Ovary (tissue), 7 donors: ENCODE measurements at regions not wholly inside any gene's neighbourhood (a gene's known extent, or its start where the extent isn't known, plus 50 kb on each side); places are given as distances from the start of the nearest gene placed in this dataset.

Experiments
- DNase-seq, 5 donors: peaks; one replicate each; pipeline ENCODE4 v3.0.0-alpha.2; 2019 to 2020
- H3K27ac ChIP-seq, 2 donors: fragments of 200-600 bp; one replicate each; pipeline versions ENCODE4 v1.5.1 to v1.8.0; 2019 to 2022
- H3K27me3 ChIP-seq: fragments of 200-600 bp; one replicate; pipeline ENCODE4 v1.8.0; 2022
- H3K36me3 ChIP-seq: fragments of 200-600 bp; sonication (generic); one replicate; pipeline ENCODE4 v1.5.1; 2019
- H3K4me1 ChIP-seq: one replicate; pipeline ENCODE4 v1.8.1; 2013; ENCODE audit warnings: mild to moderate bottlenecking, moderate library complexity; ENCODE audit not compliant: insufficient read depth
- H3K4me3 ChIP-seq: fragments of 200-600 bp; sonication (generic); one replicate; pipeline ENCODE4 v1.5.1; 2017
- H3K9me3 ChIP-seq, 2 donors: fragments of 200-600 bp in 1 of 2; sonication (generic) in 1 of 2; one replicate each; pipeline versions ENCODE4 v1.5.1 to v1.8.1; 2013 to 2019; ENCODE audit warnings: mild to moderate bottlenecking in 1 of 2, moderate library complexity in 1 of 2
- CTCF ChIP-seq, 3 donors: fragments of 450-650 bp in 2 of 3; fragments of 200-600 bp in 1 of 3; IDR thresholded peaks; one replicate each; pipeline versions ENCODE4 v1.5.1 to v1.8.0; 2016 to 2022; ENCODE audit warnings: antibody characterized with exemption in 3 of 3, mild to moderate bottlenecking in 1 of 3
- EP300 ChIP-seq: sonication (generic); formaldehyde crosslinking; IDR thresholded peaks from one replicate; pipeline ENCODE4 v1.6.1; 2017; ENCODE audit warnings: antibody characterized with exemption
- POLR2A ChIP-seq: fragments of 450-650 bp; IDR thresholded peaks from one replicate; pipeline ENCODE4 v1.6.1; 2017; ENCODE audit warnings: antibody characterized with exemption, mild to moderate bottlenecking, moderate library complexity
- WGBS, 3 donors: extraction: QIAGEN DNeasy Blood & Tissue Kit in 1 of 3; methylation state at CpG; one replicate each; pipeline versions ENCODE4 v1.1.5 to v1.1.7; 2013 to 2017; 5-methylcytosine and 5-hydroxymethylcytosine counted together
- intact Hi-C, 4 donors: fragments of 100-400 bp; cut with DNase I; formaldehyde crosslinking; loops; one replicate each; pipeline versions ENCODE4 v1.11.0 to v1.15.1; 2022 to 2023
- donor health status: DM: no; HTN: no; CAD: no; lungs with moderate emphysema.
- donor health status: DM: no; HTN: no; CAD: no.
- donor health status: Bipolar disorder and iron deficiency.
- donor health status: DM: no; HTN: no; CAD: no.
- donor health status: DM: yes; HTN: yes; CAD: no.

- TF ChIP-seq EP300 (no peak), CTCF (IDR thresholded peaks at IDR 0.05) (no peak), POLR2A (no peak)
- Histone ChIP-seq H3K27me3 (no peaks in the 10 kb centered on the region), H3K4me1 (no peaks in the 10 kb centered on the region), H3K36me3 (no peaks in the 10 kb centered on the region), H3K27ac (no peak overlapping the region), H3K4me3 (no peak overlapping the region), H3K9me3 (no peaks in the 10 kb centered on the region)
- WGBS, 3 donors: 97 to 99% (median 97%) methylated on average over 3 of the region's 3 CpGs
- DNase-seq: no peak
- intact Hi-C loops: no loop called here
These were observed 418.9 kb upstream of the NRP1 start for GRCh38 chr10:33753389-33753788.

- H3K27ac ChIP-seq: no peak overlapping the region
- intact Hi-C loops: no loop called here
- H3K27me3 ChIP-seq: no peaks in the 10 kb centered on the region
- H3K36me3 ChIP-seq: no peaks in the 10 kb centered on the region
- no peak for DNase-seq
- H3K4me3 ChIP-seq: no peak overlapping the region
- H3K9me3 ChIP-seq: no peaks in the 10 kb centered on the region
- 64 to 78% (median 71%) methylated on average over 4 of the region's 4 CpGs for WGBS, 3 donors
- H3K4me1 ChIP-seq: no peaks in the 10 kb centered on the region
- TF ChIP-seq POLR2A (no peak), EP300 (no peak), CTCF (IDR thresholded peaks at IDR 0.05) (no peak)
These were observed 415.3 kb upstream of the NRP1 start for GRCh38 chr10:33749790-33750189.

- WGBS, 3 donors: 7 to 13% (median 7%) methylated on average over 2 of the region's 2 CpGs
- Histone ChIP-seq H3K36me3 (no peaks in the 10 kb centered on the region), H3K27ac (no peak overlapping the region), H3K27me3 (no peaks in the 10 kb centered on the region), H3K9me3 (no peaks in the 10 kb centered on the region), H3K4me1 (no peaks in the 10 kb centered on the region), H3K4me3 (no peak overlapping the region)
- no peak for DNase-seq
- intact Hi-C loops: no loop called here
- TF ChIP-seq EP300 (no peak), POLR2A (no peak), CTCF (IDR thresholded peaks at IDR 0.05) (no peak)
These were observed 414.7 kb upstream of the NRP1 start for GRCh38 chr10:33749067-33749735.

- Histone ChIP-seq H3K27ac (no peak overlapping the region), H3K4me1 (no peaks in the 10 kb centered on the region), H3K27me3 (no peaks in the 10 kb centered on the region), H3K36me3 (no peaks in the 10 kb centered on the region), H3K9me3 (no peaks in the 10 kb centered on the region), H3K4me3 (no peak overlapping the region)
- WGBS, 3 donors: 72 to 83% (median 80%) methylated on average over 4 of the region's 4 CpGs
- TF ChIP-seq EP300: no peak
- TF ChIP-seq POLR2A: no peak
- TF ChIP-seq CTCF (IDR thresholded peaks at IDR 0.05): no peak
- intact Hi-C loops: no loop called here
- no peak for DNase-seq
These were observed 412.4 kb upstream of the NRP1 start for GRCh38 chr10:33746836-33747268.
